OCI-LY7 (cell line): ENCODE measurements at regions not wholly inside any gene's neighbourhood (a gene's known extent, or its start where the extent isn't known, plus 50 kb on each side); places are given as distances from the start of the nearest gene placed in this dataset.

ENCODE experiments used
- EZH2phosphoT487 ChIP-seq: fragments of 200-600 bp; sonication (generic); IDR thresholded peaks from 2 replicates; pipeline ENCODE4 v1.6.1; 2018; ENCODE audit warnings: low read depth, borderline replicate concordance, mild to moderate bottlenecking, mixed run types, antibody characterized with exemption, low read length, moderate library complexity, mixed read lengths
- TF ChIP-seq, protein P1 (sequence below): fragments of 200-600 bp; sonication (generic); conservative IDR thresholded peaks from 2 replicates; pipeline ENCODE4 v1.5.1; 2014; ENCODE audit warnings: mild to moderate bottlenecking, antibody characterized with exemption, low read length, moderate library complexity, mixed read lengths

DNA sequence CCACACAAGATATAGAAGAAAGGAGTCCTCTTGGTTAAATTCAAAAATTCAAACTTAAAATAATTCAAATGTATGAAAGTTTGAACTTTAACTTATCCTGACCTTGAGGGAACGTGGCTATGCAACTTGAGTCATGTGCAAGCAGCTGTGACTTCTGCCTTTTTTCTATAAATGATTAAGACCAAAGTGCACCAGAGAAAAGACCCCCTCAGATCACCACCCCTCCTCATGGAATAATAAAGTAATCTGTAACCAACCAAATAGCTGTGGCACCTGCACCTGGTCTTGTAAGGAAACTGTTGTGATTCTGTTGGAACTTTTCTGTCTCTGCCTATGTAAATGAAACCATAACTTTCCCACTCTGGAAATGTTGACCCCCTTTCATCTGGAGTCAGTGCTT, 141.1 kb upstream of the GGTLC1 start:
- TF ChIP-seq, protein P1, sequence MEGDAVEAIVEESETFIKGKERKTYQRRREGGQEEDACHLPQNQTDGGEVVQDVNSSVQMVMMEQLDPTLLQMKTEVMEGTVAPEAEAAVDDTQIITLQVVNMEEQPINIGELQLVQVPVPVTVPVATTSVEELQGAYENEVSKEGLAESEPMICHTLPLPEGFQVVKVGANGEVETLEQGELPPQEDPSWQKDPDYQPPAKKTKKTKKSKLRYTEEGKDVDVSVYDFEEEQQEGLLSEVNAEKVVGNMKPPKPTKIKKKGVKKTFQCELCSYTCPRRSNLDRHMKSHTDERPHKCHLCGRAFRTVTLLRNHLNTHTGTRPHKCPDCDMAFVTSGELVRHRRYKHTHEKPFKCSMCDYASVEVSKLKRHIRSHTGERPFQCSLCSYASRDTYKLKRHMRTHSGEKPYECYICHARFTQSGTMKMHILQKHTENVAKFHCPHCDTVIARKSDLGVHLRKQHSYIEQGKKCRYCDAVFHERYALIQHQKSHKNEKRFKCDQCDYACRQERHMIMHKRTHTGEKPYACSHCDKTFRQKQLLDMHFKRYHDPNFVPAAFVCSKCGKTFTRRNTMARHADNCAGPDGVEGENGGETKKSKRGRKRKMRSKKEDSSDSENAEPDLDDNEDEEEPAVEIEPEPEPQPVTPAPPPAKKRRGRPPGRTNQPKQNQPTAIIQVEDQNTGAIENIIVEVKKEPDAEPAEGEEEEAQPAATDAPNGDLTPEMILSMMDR = no peak
- no peak for TF ChIP-seq EZH2phosphoT487
